Lung (tissue), 11 donors: ENCODE measurements at regions not wholly inside any gene's neighbourhood (a gene's known extent, or its start where the extent isn't known, plus 50 kb on each side); places are given as distances from the start of the nearest gene placed in this dataset.

Experiments used
- ATAC-seq: fragments of 200-7000 bp; cut with Tn5 transposase; one replicate; pipeline ENCODE4 v1.9.1; 2020; ENCODE audit warnings: moderate number of reproducible peaks; ENCODE audit not compliant: insufficient read depth, low FRiP score
- DNase-seq, 3 donors: peaks; one replicate each; pipeline ENCODE4 v3.0.0-alpha.2; 2013 to 2017
- H3K27ac ChIP-seq, 2 donors: one replicate each; pipeline ENCODE4 v1.5.1; 2013; ENCODE audit warnings: mild to moderate bottlenecking in 2 of 2, moderate library complexity in 2 of 2, control low read depth in 1 of 2, inconsistent platforms in 1 of 2, low read depth in 1 of 2, low read length in 1 of 2
- H3K27me3 ChIP-seq, 3 donors: one replicate each; pipeline ENCODE4 v1.5.1; 2013; ENCODE audit warnings: low read length in 2 of 3; ENCODE audit not compliant: control insufficient read depth in 3 of 3, insufficient read depth in 3 of 3
- H3K36me3 ChIP-seq, 4 donors: one replicate each; pipeline ENCODE4 v1.5.1; 2013; ENCODE audit warnings: low read length in 4 of 4, mild to moderate bottlenecking in 1 of 4, moderate library complexity in 1 of 4; ENCODE audit not compliant: control insufficient read depth in 4 of 4, insufficient read depth in 4 of 4
- H3K4me1 ChIP-seq, 5 donors: one replicate each; pipeline ENCODE4 v1.5.1; 2013; ENCODE audit warnings: low read length in 5 of 5, mild to moderate bottlenecking in 2 of 5, moderate library complexity in 1 of 5; ENCODE audit not compliant: control insufficient read depth in 5 of 5, insufficient read depth in 5 of 5
- H3K4me3 ChIP-seq: one replicate; pipeline ENCODE4 v1.5.1; 2013; ENCODE audit warnings: mild to moderate bottlenecking, control low read depth, moderate library complexity
- H3K9ac ChIP-seq, 2 donors: one replicate each; pipeline ENCODE4 v1.5.1; 2013; ENCODE audit warnings: low read length in 2 of 2, control low read depth in 1 of 2; ENCODE audit not compliant: insufficient read depth in 1 of 2
- H3K9me3 ChIP-seq, 4 donors: one replicate each; pipeline ENCODE4 v1.5.1; 2013; ENCODE audit warnings: low read length in 3 of 4, mild to moderate bottlenecking in 1 of 4, moderate library complexity in 1 of 4; ENCODE audit not compliant: control insufficient read depth in 4 of 4, insufficient read depth in 3 of 4
- CTCF ChIP-seq: IDR thresholded peaks from 2 replicates; pipeline ENCODE4 v1.5.1; 2012; ENCODE audit warnings: mild to moderate bottlenecking; ENCODE audit errors: control extremely low read depth, extremely low read depth
- WGBS, 2 donors: extraction: QIAGEN DNeasy Blood & Tissue Kit; methylation state at CpG; one replicate each; pipeline ENCODE4 v1.1.7; 2013; 5-methylcytosine and 5-hydroxymethylcytosine counted together
- donor health status: control.
- donor health status: control.
- donor health status: Bipolar disorder and iron deficiency.
- donor health status: healthy.
- donor health status: DM: yes; HTN: yes; CAD: no.

- TF ChIP-seq CTCF = no peak
- Histone ChIP-seq H3K9me3 (no peaks in the 10 kb centered on the region), H3K4me1 (no peaks in the 10 kb centered on the region), H3K27me3 (no peaks in the 10 kb centered on the region), H3K9ac (no peak overlapping the region), H3K27ac (no peak overlapping the region), H3K4me3 (no peak overlapping the region), H3K36me3 (no peaks in the 10 kb centered on the region)
- no peak for ATAC-seq
- DNase-seq = peak in 1 of 3 donors; percentile 10
Observed at GRCh38 chr13:81302125-81302524, 961.2 kb upstream of the SPRY2 start.

- Histone ChIP-seq H3K9me3 (no peaks in the 10 kb centered on the region), H3K4me3 (no peak overlapping the region), H3K27me3 (no peaks in the 10 kb centered on the region), H3K9ac (no peak overlapping the region), H3K36me3 (no peaks in the 10 kb centered on the region), H3K27ac (no peak overlapping the region), H3K4me1 (no peaks in the 10 kb centered on the region)
- no peak for DNase-seq
- no peak for TF ChIP-seq CTCF
- ATAC-seq = no peak
Observed at GRCh38 chr13:81295177-81295576, 954.3 kb upstream of the SPRY2 start.

GRCh38 chr13:81293594-81294164 lies 952.8 kb upstream of the SPRY2 start:
- H3K27ac ChIP-seq = no peak overlapping the region
- 58 to 70% methylated on average over 2 of the region's 2 CpGs for WGBS, 2 donors
- H3K9ac ChIP-seq = no peak overlapping the region
- no peaks in the 10 kb centered on the region for H3K9me3 ChIP-seq
- no peak overlapping the region for H3K4me3 ChIP-seq
- ATAC-seq = no peak
- H3K4me1 ChIP-seq = no peaks in the 10 kb centered on the region
- no peak for TF ChIP-seq CTCF
- H3K27me3 ChIP-seq = no peaks in the 10 kb centered on the region
- DNase-seq = no peak
- H3K36me3 ChIP-seq = no peaks in the 10 kb centered on the region

GRCh38 chr13:81283561-81283960 lies 942.6 kb upstream of the SPRY2 start:
- no peak overlapping the region for H3K4me3 ChIP-seq
- no peaks in the 10 kb centered on the region for H3K36me3 ChIP-seq
- TF ChIP-seq CTCF = no peak
- no peaks in the 10 kb centered on the region for H3K4me1 ChIP-seq
- H3K9me3 ChIP-seq = no peaks in the 10 kb centered on the region
- H3K9ac ChIP-seq = no peak overlapping the region
- ATAC-seq (no peak), DNase-seq (no peak)
- no peak overlapping the region for H3K27ac ChIP-seq
- no peaks in the 10 kb centered on the region for H3K27me3 ChIP-seq
